GM13977 (cell line): ENCODE measurements at regions not wholly inside any gene's neighbourhood (a gene's known extent, or its start where the extent isn't known, plus 50 kb on each side); places are given as distances from the start of the nearest gene placed in this dataset.

ENCODE experiments used
- DNase-seq: peaks from one replicate; pipeline ENCODE4 v3.0.0; 2012; ENCODE audit warnings: low spot score
- in situ Hi-C: fragments of 300-500 bp; cut with MboI; formaldehyde crosslinking; loops from one replicate; pipeline ENCODE4 v1.12.0; 2022; ENCODE audit warnings: low sequenced_read_pairs, low pct_unique_long_range_greater_than_20kb, mixed read lengths, inconsistent platforms; ENCODE audit not compliant: unreplicated experiment
- TF ChIP-seq, protein P1 (sequence below): IDR thresholded peaks from 2 replicates; pipeline ENCODE4 v1.5.1; 2012; ENCODE audit warnings: mild to moderate bottlenecking, control low read depth; ENCODE audit not compliant: insufficient read depth; ENCODE audit errors: extremely low read depth, missing control alignments

DNA sequence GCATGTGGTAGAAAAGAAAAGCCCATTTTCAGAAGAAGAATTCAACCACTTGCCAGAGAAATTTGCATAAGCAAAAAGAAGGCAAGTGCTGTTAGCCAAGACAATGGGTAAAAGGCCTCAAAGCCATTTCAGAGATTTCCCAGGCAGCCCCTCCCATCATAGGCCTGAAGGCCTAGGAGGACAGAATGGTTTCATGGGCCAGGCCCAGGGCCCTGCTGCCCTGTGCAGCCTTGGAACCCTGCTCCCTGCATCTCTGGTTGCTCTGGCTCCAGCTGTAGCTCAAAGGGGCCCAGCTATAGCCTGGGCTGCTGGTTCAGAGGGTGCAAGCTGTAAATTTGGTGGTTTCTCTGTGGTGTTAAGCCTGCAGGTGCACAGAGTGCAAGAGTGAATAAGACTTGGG is 212.8 kb downstream of the EFNB2 start:
- TF ChIP-seq, protein P1, sequence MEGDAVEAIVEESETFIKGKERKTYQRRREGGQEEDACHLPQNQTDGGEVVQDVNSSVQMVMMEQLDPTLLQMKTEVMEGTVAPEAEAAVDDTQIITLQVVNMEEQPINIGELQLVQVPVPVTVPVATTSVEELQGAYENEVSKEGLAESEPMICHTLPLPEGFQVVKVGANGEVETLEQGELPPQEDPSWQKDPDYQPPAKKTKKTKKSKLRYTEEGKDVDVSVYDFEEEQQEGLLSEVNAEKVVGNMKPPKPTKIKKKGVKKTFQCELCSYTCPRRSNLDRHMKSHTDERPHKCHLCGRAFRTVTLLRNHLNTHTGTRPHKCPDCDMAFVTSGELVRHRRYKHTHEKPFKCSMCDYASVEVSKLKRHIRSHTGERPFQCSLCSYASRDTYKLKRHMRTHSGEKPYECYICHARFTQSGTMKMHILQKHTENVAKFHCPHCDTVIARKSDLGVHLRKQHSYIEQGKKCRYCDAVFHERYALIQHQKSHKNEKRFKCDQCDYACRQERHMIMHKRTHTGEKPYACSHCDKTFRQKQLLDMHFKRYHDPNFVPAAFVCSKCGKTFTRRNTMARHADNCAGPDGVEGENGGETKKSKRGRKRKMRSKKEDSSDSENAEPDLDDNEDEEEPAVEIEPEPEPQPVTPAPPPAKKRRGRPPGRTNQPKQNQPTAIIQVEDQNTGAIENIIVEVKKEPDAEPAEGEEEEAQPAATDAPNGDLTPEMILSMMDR, result no peak
- in situ Hi-C loops, result no loop called here
- no peak for DNase-seq

DNA sequence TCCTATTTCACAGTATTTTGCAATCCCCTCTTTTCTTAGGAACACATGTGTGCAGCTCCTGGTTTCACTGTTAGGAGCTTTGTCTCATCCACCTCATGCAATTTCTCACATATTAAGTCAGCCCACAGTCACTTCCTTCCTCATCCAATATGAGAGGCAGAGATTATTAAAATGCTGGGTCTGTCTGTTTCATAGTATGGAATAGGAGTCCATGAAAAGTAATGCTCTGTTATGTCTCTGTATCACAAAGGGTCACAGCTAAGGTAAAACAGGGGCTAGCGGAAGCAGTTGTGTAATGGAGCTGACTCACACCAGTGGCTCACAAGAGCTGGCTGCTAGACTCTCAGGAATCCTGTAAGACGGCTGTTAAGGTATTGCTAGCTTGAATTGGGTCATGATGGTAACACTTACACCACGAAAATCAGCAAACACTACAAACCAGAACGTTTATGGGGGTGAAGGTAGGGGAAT is 216.5 kb downstream of the EFNB2 start:
- DNase-seq, result no peak
- in situ Hi-C loops, result no loop called here
- TF ChIP-seq, protein P1, result no peak

DNA sequence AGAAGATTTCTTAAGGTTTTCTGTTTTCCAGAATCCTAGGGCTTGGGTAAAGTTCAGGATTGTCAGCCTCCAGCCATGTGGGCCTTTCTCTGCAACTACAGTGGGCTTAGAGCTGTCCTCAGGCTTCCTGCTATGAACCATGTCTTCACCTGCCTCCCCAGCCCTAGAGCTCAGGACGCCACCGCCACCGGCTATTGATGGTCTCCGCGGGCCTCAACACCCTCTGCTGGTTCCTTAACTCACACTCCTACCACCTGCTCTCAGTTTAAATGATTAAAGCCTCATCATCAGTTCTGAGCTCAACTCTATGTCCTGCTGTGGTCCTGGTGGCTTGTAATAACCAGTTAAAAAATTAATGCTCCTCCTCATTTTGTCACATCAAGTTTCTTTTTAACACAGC is 221.0 kb downstream of the EFNB2 start:
- in situ Hi-C loops, result no loop called here
- TF ChIP-seq, protein P1, result no peak
- DNase-seq, result no peak

DNA sequence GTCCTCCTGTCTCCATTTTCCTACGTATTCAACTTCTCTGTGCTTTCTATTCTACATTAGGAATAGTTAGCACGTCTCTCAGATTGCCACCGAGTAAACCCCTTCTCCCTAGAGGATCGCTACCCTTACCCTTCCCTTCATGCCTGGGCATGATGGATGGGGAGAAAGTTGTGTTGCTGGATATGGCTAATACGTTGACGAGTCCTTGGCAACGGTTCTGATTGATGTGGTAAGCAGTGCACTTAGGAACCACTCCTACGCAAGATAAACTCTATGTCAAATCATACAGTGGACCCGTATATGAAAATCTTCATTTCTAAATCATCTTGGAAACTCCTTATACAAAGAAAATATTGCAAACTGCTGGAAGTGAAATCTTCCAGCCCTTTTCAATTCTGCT is 224.5 kb downstream of the EFNB2 start:
- TF ChIP-seq, protein P1, result no peak
- in situ Hi-C loops, result no loop called here
- DNase-seq, result no peak

DNA sequence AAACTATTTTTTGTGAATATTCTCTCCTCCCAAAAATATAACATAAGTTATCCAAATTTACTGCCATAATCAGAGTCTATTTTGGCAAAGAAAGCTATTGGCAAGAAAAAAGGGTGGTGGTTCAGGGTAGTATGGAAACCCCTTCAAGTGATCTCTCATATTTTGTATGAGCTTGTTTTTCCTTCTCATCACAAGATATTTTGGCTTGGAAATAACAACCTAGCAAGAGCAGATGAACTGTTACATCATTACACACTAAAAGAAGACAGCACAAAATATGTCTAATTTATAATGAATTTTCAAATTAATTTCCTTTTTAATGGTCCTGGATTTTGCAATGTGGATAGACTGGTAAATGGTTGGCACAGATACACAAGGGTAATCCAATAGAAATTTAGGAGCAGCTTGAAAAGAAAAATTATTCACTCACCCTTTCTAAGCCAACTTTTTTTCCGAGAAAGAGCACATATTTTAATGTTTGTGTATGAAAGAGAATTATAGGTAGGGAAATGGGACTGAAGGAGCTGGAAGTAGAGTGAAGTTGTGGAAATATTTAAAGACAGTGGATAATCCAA is 225.1 kb downstream of the EFNB2 start:
- TF ChIP-seq, protein P1, result no peak
- DNase-seq, result no peak
- in situ Hi-C loops, result no loop called here

DNA sequence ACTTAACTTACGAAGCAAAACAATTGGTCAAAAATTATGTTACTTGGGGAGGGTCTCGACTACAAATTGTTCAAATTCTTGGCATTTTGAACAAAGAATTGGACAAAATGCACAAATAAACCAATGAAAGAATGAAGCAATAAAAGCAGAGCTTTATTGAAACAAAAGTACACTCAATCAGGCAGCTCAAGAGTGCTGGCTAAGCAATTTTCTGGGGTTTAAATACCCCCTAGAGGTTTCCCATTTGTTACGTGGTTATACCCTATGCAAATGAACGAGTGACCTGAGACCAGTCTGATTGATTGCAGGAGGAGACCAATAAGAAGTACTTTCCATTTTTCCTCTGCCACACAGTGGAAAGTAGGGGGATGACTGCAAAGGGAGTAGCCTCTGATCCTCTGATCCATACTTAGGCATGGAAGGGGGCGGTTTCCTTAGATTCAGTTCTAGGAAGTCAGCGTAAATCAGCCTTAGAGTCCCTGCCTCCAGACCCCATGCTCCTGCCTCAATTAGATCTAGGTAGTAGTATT is 228.6 kb downstream of the EFNB2 start:
- in situ Hi-C loops, result no loop called here

More for the DNA sequence above, 228.6 kb downstream of the EFNB2 start:
- no peak for DNase-seq
- TF ChIP-seq, protein P1, result no peak
